PFSK-1 (cell line): ENCODE measurements at regions not wholly inside any gene's neighbourhood (a gene's known extent, or its start where the extent isn't known, plus 50 kb on each side); places are given as distances from the start of the nearest gene placed in this dataset.

ENCODE experiments used
- FOXP2 ChIP-seq: optimal IDR thresholded peaks from 2 replicates; pipeline ENCODE3; 2011; ENCODE audit warnings: borderline replicate concordance, control low read depth, inconsistent platforms; ENCODE audit not compliant: insufficient read depth; ENCODE audit errors: extremely low read length, extremely low read depth
- POLR2AphosphoS5 ChIP-seq: IDR thresholded peaks from 2 replicates; pipeline ENCODE4 v1.6.1; 2012; ENCODE audit warnings: low read depth, mild to moderate bottlenecking, control low read depth, low read length, moderate library complexity
- REST ChIP-seq, 2 experiments: IDR thresholded peaks; 2 replicates each; pipeline versions ENCODE4 v1.6.1 to v1.8.0; 2011 to 2012; ENCODE audit warnings: low read depth in 2 of 2, low read length in 2 of 2, control low read depth in 1 of 2, inconsistent platforms in 1 of 2, mild to moderate bottlenecking in 1 of 2, moderate library complexity in 1 of 2; ENCODE audit not compliant: insufficient read depth in 1 of 2
- SIN3A ChIP-seq: IDR thresholded peaks from 2 replicates; pipeline ENCODE4 v1.6.1; 2012; ENCODE audit warnings: mild to moderate bottlenecking, low read length, moderate library complexity, borderline replicate concordance; ENCODE audit not compliant: insufficient read depth
- TAF1 ChIP-seq: IDR thresholded peaks from 2 replicates; pipeline ENCODE4 v1.6.1; 2012; ENCODE audit warnings: low read length, control low read depth, borderline replicate concordance; ENCODE audit not compliant: insufficient read depth

- TF ChIP-seq FOXP2: no peak
- TF ChIP-seq TAF1: no peak
- TF ChIP-seq SIN3A: no peak
- TF ChIP-seq POLR2AphosphoS5: no peak
- TF ChIP-seq REST (IDR thresholded peaks at IDR 0.05; ENCODE audit: insufficient read depth in 1 of 2, low read depth in 2 of 2, low read length in 2 of 2): no peak
Observed at GRCh38 chr10:52434734-52435133, 120.7 kb downstream of the DKK1 start.

DNA sequence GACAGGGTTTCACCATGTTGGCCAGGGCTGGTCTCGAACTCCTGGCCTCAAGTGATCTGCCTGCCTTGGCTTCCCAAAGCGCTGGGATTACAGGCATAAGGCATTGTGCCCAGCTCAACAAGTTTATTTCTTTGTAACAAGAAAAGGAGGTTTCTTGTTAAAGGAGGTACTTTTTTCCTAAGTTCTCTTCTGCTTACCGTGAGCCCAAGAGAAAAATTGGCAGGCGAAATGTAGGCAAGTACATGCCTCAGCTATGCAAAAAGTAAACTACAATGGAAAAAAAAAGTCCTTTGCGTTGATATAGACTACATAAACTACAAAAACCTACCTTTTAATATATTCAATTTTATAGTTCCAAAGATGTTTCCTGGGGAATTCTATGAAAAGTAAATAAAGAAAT lies 122.6 kb downstream of the DKK1 start:
- TF ChIP-seq POLR2AphosphoS5 (no peak), REST (IDR thresholded peaks at IDR 0.05; ENCODE audit: insufficient read depth in 1 of 2, low read depth in 2 of 2, low read length in 2 of 2) (no peak), FOXP2 (no peak), TAF1 (no peak), SIN3A (no peak)

DNA sequence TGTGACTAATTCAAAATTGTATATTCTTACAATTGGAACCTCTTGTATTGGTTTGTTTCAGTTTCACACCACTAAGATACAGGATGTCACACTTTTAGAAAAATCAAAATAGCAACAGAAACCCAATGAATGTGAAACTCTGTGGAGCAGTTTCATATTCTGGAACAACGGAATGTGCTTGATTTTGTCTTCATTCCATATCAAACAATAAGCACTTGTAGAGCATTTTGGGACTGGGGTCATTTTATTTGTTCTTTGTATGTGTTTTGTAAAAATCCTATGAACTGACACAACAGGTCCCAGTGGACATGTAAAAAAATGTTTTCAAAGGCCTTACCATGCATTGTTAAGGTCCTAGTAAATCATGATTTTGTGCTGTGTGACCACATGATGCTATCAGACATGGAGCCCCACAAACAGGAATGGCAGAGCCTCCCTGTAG lies 123.1 kb downstream of the DKK1 start:
- TF ChIP-seq POLR2AphosphoS5: no peak
- no peak for TF ChIP-seq REST (IDR thresholded peaks at IDR 0.05; ENCODE audit: insufficient read depth in 1 of 2, low read depth in 2 of 2, low read length in 2 of 2)
- no peak for TF ChIP-seq TAF1
- TF ChIP-seq SIN3A: no peak
- TF ChIP-seq FOXP2: no peak

DNA sequence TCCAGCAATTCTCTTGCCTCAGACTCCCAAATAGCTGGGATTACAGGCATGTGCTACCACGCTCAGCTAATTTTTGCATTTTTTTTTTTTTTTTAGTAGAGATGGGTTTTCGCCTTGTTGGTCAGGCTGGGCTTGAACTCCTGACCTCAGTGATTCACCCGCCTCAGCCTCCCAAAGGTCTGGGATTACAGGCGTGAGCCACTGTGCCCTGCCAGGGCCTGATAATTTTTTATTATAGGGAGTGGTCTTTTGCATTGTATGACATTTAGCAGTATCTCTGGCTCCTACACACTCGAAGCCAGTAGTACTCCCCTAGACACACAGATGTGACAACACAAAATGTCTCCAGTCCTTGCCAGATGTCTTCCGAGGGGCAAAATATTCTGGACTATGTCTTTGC lies 124.0 kb downstream of the DKK1 start:
- TF ChIP-seq POLR2AphosphoS5 (no peak), FOXP2 (no peak), REST (IDR thresholded peaks at IDR 0.05; ENCODE audit: insufficient read depth in 1 of 2, low read depth in 2 of 2, low read length in 2 of 2) (no peak), TAF1 (no peak), SIN3A (no peak)
